Fibroblast of lung (primary cell): ENCODE measurements at regions not wholly inside any gene's neighbourhood (a gene's known extent, or its start where the extent isn't known, plus 50 kb on each side); places are given as distances from the start of the nearest gene placed in this dataset.

ENCODE experiments used
- DNase-seq, 2 donors: peaks; one replicate each; pipeline versions ENCODE4 v3.0.0 to v3.0.0-alpha.2; 2010; ENCODE audit warnings: low read depth in 2 of 2
- H2AFZ ChIP-seq: 2 replicates; pipeline ENCODE4 v1.5.1; 2012; ENCODE audit warnings: low read length, control low read depth, inconsistent platforms
- H3K27ac ChIP-seq: 2 replicates; pipeline ENCODE4 v1.5.1; 2011; ENCODE audit warnings: low read length, control low read depth; ENCODE audit not compliant: insufficient read depth
- H3K27me3 ChIP-seq: 2 replicates; pipeline ENCODE4 v1.5.1; 2011; ENCODE audit warnings: mild to moderate bottlenecking, low read length; ENCODE audit not compliant: control insufficient read depth, insufficient read depth
- H3K36me3 ChIP-seq: 2 replicates; pipeline ENCODE4 v1.5.1; 2011; ENCODE audit warnings: low read length; ENCODE audit not compliant: control insufficient read depth, insufficient read depth
- H3K4me1 ChIP-seq: 2 replicates; pipeline ENCODE4 v1.5.1; 2011; ENCODE audit warnings: low read length; ENCODE audit not compliant: control insufficient read depth, insufficient read depth; ENCODE audit errors: extremely low read depth
- H3K4me2 ChIP-seq: 2 replicates; pipeline ENCODE4 v1.5.1; 2011; ENCODE audit warnings: low read length, control low read depth; ENCODE audit not compliant: insufficient read depth; ENCODE audit errors: extremely low read depth
- H3K4me3 ChIP-seq, 4 experiments: fragments of 200-600 bp in 1 of 4; sonication (generic) in 1 of 4; replicated peaks in 1 of 4; 2 replicates each; pipeline ENCODE4 v1.5.1; 2011 to 2016; ENCODE audit warnings: low read length in 4 of 4, low read depth in 3 of 4, mild to moderate bottlenecking in 3 of 4, control low read depth in 2 of 4, inconsistent platforms in 1 of 4, mixed read lengths in 1 of 4; ENCODE audit not compliant: insufficient read depth in 1 of 4; ENCODE audit errors: control extremely low read depth in 1 of 4
- H3K79me2 ChIP-seq: 2 replicates; pipeline ENCODE4 v1.5.1; 2012; ENCODE audit warnings: mild to moderate bottlenecking, low read length, inconsistent platforms; ENCODE audit not compliant: control insufficient read depth, insufficient read depth
- H3K9ac ChIP-seq: 2 replicates; pipeline ENCODE4 v1.5.1; 2011; ENCODE audit warnings: mild to moderate bottlenecking, low read length, control low read depth; ENCODE audit not compliant: insufficient read depth
- H3K9me3 ChIP-seq: 2 replicates; pipeline ENCODE4 v1.5.1; 2012; ENCODE audit warnings: low read depth, low read length; ENCODE audit not compliant: control insufficient read depth, insufficient read depth
- H4K20me1 ChIP-seq: 2 replicates; pipeline ENCODE4 v1.5.1; 2011; ENCODE audit warnings: low read length; ENCODE audit not compliant: control insufficient read depth, insufficient read depth; ENCODE audit errors: extremely low read depth
- EZH2 ChIP-seq: IDR thresholded peaks from 2 replicates; pipeline ENCODE4 v1.5.1; 2012; ENCODE audit warnings: low read length, control low read depth, mild to moderate bottlenecking; ENCODE audit errors: missing control alignments
- TF ChIP-seq, protein P1 (sequence below), 2 donors: IDR thresholded peaks in 1 of 2; conservative IDR thresholded peaks in 1 of 2; 1 replicate in 1 of 2; 2 replicates in 1 of 2; pipeline ENCODE4 v1.5.1; 2011 to 2012; ENCODE audit warnings: low read length in 2 of 2, control low read depth in 1 of 2, inconsistent platforms in 1 of 2, low read depth in 1 of 2, mild to moderate bottlenecking in 1 of 2

DNA sequence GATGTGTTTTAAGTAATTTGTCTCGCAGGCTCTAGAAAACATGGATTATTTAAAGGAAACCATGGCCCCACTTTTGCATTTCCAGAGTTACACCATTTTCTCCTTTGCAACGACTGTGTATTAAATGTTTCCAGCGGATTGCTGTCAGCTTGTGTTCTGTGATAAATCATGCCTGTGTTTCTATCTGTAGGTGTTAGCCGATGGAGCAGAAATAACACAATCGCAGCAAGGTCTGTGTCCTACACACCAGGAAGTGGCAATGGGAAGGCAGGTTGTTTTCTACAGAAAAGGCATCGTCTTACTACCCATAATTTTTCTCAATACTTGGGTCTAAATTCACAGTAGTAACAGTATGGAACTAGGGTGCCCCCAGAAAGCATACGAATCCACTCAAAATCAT is 590.1 kb downstream of the NLGN4X start:
- DNase-seq: no peak
- H3K9ac ChIP-seq: no peak overlapping the region
- no peaks in the 10 kb centered on the region for H3K79me2 ChIP-seq
- no peaks in the 10 kb centered on the region for H4K20me1 ChIP-seq
- H3K4me3 ChIP-seq: no peak overlapping the region
- TF ChIP-seq, protein P1, sequence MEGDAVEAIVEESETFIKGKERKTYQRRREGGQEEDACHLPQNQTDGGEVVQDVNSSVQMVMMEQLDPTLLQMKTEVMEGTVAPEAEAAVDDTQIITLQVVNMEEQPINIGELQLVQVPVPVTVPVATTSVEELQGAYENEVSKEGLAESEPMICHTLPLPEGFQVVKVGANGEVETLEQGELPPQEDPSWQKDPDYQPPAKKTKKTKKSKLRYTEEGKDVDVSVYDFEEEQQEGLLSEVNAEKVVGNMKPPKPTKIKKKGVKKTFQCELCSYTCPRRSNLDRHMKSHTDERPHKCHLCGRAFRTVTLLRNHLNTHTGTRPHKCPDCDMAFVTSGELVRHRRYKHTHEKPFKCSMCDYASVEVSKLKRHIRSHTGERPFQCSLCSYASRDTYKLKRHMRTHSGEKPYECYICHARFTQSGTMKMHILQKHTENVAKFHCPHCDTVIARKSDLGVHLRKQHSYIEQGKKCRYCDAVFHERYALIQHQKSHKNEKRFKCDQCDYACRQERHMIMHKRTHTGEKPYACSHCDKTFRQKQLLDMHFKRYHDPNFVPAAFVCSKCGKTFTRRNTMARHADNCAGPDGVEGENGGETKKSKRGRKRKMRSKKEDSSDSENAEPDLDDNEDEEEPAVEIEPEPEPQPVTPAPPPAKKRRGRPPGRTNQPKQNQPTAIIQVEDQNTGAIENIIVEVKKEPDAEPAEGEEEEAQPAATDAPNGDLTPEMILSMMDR (conservative IDR thresholded peaks at IDR 0.05 in 1 of 2, IDR thresholded peaks at IDR 0.05 in 1 of 2; ENCODE audit: low read depth in 1 of 2, low read length in 2 of 2): no peak
- TF ChIP-seq EZH2: no peak
- no peak overlapping the region for H3K27ac ChIP-seq
- H2AFZ ChIP-seq: no peak overlapping the region
- no peaks in the 10 kb centered on the region for H3K9me3 ChIP-seq
- no peaks in the 10 kb centered on the region for H3K27me3 ChIP-seq
- H3K4me1 ChIP-seq: no peaks in the 10 kb centered on the region
- H3K4me2 ChIP-seq: no peak overlapping the region
- no peaks in the 10 kb centered on the region for H3K36me3 ChIP-seq

DNA sequence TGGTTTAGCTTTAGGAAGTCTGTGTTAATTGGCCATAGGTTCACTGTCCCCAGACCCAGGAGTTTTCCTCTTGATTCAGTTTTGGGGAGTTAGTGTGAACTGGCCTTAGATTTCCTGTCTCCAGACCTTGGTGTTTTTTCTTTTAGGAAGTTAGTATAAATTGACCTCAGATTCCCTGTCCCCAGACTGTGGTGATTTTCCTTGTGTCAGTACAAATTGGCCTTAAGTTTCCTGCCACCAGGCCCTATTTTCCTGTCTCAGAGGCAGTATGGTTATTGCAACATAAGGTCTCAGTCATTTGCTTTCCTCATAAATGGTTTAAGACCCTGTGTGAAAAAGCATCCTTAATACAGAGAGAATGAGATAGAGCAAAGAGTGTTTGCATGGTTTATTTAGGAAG is 595.8 kb downstream of the NLGN4X start:
- TF ChIP-seq, protein P1 (conservative IDR thresholded peaks at IDR 0.05 in 1 of 2, IDR thresholded peaks at IDR 0.05 in 1 of 2; ENCODE audit: low read depth in 1 of 2, low read length in 2 of 2): no peak
- no peak for TF ChIP-seq EZH2
- DNase-seq: no peak
- Histone ChIP-seq H3K4me3 (no peak overlapping the region), H3K79me2 (no peaks in the 10 kb centered on the region), H3K4me1 (no peaks in the 10 kb centered on the region), H2AFZ (no peak overlapping the region), H3K4me2 (no peak overlapping the region), H3K27ac (no peak overlapping the region), H3K27me3 (no peaks in the 10 kb centered on the region), H4K20me1 (no peaks in the 10 kb centered on the region), H3K36me3 (no peaks in the 10 kb centered on the region), H3K9ac (no peak overlapping the region), H3K9me3 (no peaks in the 10 kb centered on the region)

DNA sequence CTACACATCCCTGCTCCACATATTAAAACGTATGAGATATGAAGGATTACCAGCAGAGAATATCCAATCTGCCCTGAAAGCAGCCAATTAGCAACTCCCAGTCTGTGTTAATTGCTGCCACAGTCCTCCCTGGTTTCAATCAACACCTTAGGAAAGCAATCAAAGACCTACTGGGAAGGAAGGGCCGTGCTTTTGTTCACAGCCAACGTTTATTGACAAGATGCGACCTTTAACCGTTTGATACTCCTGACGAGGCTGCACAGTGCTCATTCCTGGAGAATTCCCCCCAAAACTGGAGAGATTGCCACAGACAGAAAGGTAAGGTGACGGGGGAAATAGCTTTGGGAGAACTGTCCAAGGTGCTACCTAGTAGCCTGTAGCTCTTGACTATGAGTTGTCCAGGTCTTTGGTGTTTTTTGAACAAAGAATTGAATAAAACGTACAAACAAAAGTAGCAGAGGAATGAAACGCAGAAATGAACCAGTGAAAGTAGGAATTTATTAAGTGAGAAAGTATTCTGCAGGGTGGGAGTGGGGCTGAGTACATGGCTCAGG is 596.5 kb downstream of the NLGN4X start:
- no peak overlapping the region for H3K27ac ChIP-seq
- H3K4me1 ChIP-seq: no peaks in the 10 kb centered on the region
- H4K20me1 ChIP-seq: no peaks in the 10 kb centered on the region
- H2AFZ ChIP-seq: no peak overlapping the region
- H3K4me3 ChIP-seq: no peak overlapping the region
- H3K9ac ChIP-seq: no peak overlapping the region
- H3K27me3 ChIP-seq: no peaks in the 10 kb centered on the region
- no peaks in the 10 kb centered on the region for H3K79me2 ChIP-seq
- no peaks in the 10 kb centered on the region for H3K36me3 ChIP-seq
- TF ChIP-seq, protein P1 (conservative IDR thresholded peaks at IDR 0.05 in 1 of 2, IDR thresholded peaks at IDR 0.05 in 1 of 2; ENCODE audit: low read depth in 1 of 2, low read length in 2 of 2): no peak
- TF ChIP-seq EZH2: no peak
- no peak for DNase-seq
- H3K9me3 ChIP-seq: no peaks in the 10 kb centered on the region
- H3K4me2 ChIP-seq: no peak overlapping the region
